Immature natural killer cell (primary cell): ENCODE measurements at regions not wholly inside any gene's neighbourhood (a gene's known extent, or its start where the extent isn't known, plus 50 kb on each side); places are given as distances from the start of the nearest gene placed in this dataset.

Source experiments
- DNase-seq, 3 donors: peaks; one replicate each; pipeline ENCODE4 v3.0.0; 2022; ENCODE audit warnings: mixed read lengths in 1 of 3
- H3K27ac Mint-ChIP-seq, 6 donors: one replicate each; pipeline ENCODE4 v1.8.0; 2020; ENCODE audit warnings: mixed read lengths in 6 of 6, mild to moderate bottlenecking in 5 of 6, inconsistent platforms in 4 of 6, moderate library complexity in 3 of 6
- H3K27me3 Mint-ChIP-seq, 3 donors: one replicate each; pipeline ENCODE4 v1.8.0; 2020 to 2021; ENCODE audit warnings: low read depth in 3 of 3, mild to moderate bottlenecking in 3 of 3, mixed read lengths in 3 of 3, moderate library complexity in 3 of 3, inconsistent platforms in 1 of 3
- H3K36me3 Mint-ChIP-seq, 3 donors: one replicate each; pipeline ENCODE4 v1.8.0; 2020; ENCODE audit warnings: mixed read lengths in 3 of 3, inconsistent platforms in 2 of 3, mild to moderate bottlenecking in 2 of 3
- H3K4me1 Mint-ChIP-seq, 2 donors: one replicate each; pipeline ENCODE4 v1.8.0; 2020; ENCODE audit warnings: inconsistent platforms in 2 of 2, mild to moderate bottlenecking in 2 of 2, mixed read lengths in 2 of 2, moderate library complexity in 1 of 2
- H3K4me3 Mint-ChIP-seq, 5 donors: one replicate each; pipeline ENCODE4 v1.8.0; 2020; ENCODE audit warnings: mild to moderate bottlenecking in 5 of 5, mixed read lengths in 5 of 5, inconsistent platforms in 3 of 5, moderate library complexity in 3 of 5
- H3K9me3 Mint-ChIP-seq, 6 donors: one replicate each; pipeline ENCODE4 v1.8.0; 2020; ENCODE audit warnings: mild to moderate bottlenecking in 6 of 6, mixed read lengths in 6 of 6, inconsistent platforms in 4 of 6, moderate library complexity in 3 of 6

DNA sequence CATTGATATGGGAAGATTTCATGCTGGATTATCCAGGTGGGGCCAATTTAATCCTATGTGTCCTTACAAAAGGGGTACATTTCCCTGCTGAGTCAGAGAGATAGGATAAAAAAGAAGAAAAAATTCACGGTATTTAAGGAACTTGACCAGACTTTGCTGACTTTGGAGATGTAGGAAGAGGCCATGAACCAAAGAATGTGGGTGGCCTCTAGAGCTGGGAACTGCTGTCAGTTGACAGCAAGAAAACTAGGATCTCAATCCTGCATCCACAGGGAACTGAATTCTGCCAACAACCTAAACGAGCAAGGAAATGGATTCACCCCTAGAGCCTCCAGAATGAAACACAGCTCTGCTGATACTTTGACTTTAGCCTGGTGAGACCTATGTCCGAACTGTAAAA lies 148.1 kb upstream of the SLC24A5 start:
- H3K4me1 Mint-ChIP-seq = no peaks in the 10 kb centered on the region
- no peak overlapping the region for H3K27ac Mint-ChIP-seq
- peaks cover 0 to under 1% (median 0%) of the 10 kb centered on the region in 6 donors for H3K9me3 Mint-ChIP-seq
- no peaks in the 10 kb centered on the region for H3K36me3 Mint-ChIP-seq
- no peak for DNase-seq
- H3K27me3 Mint-ChIP-seq = peaks cover 0 to 2% (median 0%) of the 10 kb centered on the region in 3 donors
- no peak overlapping the region for H3K4me3 Mint-ChIP-seq

DNA sequence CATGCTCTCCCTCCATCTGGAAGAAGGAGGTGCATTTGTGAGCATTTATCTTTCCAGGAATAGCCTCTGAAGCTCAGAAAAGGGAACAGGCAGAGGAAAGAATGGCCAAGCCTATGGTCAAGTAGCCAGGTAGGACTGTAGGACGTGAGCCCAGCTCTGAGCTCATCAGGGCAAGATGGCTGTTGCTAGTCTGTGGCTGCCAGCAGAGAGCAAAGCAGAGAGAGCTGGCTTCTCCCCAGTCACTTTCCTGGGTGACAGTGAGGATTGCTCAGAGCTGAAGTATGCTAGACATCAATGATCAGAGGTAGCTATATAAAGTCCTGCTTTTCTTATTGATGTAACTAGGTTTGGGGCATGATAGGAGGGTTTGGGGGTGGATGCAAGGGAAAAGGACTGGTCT lies 146.1 kb upstream of the SLC24A5 start:
- Mint-ChIP-seq H3K9me3 (peaks cover 0 to 6% (median 0%) of the 10 kb centered on the region in 6 donors), H3K4me1 (no peaks in the 10 kb centered on the region), H3K27ac (no peak overlapping the region), H3K27me3 (peaks cover 0 to 4% (median 1%) of the 10 kb centered on the region in 3 donors), H3K4me3 (no peak overlapping the region), H3K36me3 (no peaks in the 10 kb centered on the region)
- no peak for DNase-seq

DNA sequence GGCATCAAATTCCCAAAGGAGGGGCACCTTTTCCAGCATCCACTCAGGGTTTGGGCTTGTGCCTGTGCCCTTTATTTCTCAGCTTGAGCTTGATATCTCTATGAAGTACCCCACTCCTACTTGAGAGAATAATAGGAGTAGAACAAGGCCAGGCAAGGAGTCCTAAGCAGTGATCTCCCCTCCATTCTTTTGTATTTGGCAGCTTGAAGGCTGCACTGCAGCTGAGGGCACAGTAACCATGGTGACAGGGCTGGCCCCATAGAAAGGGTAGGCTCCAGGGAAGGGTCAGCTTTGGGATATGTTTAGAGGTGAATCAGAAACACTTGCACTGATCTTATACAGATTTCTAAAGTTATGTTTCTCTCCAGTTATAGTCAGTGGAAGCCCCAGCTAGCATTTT lies 145.4 kb upstream of the SLC24A5 start:
- no peak for DNase-seq
- Mint-ChIP-seq H3K27me3 (peaks cover 0 to 4% (median 1%) of the 10 kb centered on the region in 3 donors), H3K27ac (no peak overlapping the region), H3K9me3 (peaks cover 0 to 6% (median 0%) of the 10 kb centered on the region in 6 donors), H3K36me3 (no peaks in the 10 kb centered on the region), H3K4me1 (no peaks in the 10 kb centered on the region), H3K4me3 (no peak overlapping the region)

DNA sequence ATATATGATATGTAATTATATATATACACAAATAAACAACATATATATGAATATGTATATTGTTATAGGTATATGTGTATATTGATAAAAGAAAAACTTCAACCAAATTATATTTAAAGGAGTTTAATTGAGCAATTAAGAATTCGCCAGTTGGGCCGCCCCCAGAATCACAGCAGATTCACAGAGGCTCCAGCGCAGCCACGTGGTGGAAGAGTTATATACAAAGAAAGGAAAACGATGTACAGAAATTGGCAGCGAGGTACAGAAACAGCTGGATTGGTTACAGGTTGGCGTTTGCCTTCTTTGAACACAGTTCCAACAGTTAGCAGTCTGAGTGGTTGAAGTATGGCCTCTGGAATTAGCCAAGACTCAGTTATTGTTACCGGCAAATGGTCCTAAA lies 137.3 kb upstream of the SLC24A5 start:
- Mint-ChIP-seq H3K36me3 (no peaks in the 10 kb centered on the region), H3K9me3 (peaks cover 0 to 1% (median 0%) of the 10 kb centered on the region in 6 donors), H3K27ac (no peak overlapping the region), H3K27me3 (peaks cover 1 to 4% (median 2%) of the 10 kb centered on the region in 3 donors), H3K4me1 (peaks cover 4 to 10% of the 10 kb centered on the region in 2 donors), H3K4me3 (no peak overlapping the region)
- no peak for DNase-seq

DNA sequence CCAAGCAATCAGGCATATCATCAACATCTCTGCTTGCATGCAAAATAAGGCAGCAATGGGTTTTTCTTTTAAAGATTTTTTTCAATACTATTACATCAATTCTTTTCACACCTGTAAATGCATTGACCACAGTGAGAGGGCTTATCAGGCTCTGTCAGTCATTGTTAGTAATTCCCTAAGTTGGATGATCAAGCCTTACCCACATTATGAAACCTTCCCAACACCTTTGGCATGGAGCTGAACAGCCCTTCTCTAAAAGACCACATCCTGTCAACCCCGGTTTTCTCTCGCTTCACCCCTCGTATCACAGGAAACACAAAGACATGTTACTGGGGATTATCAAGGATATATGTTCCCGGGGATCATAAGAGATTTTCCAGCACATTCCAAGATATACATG lies 135.2 kb upstream of the SLC24A5 start:
- peaks cover 4 to 10% of the 10 kb centered on the region in 2 donors for H3K4me1 Mint-ChIP-seq
- no peaks in the 10 kb centered on the region for H3K9me3 Mint-ChIP-seq
- H3K4me3 Mint-ChIP-seq = no peak overlapping the region
- H3K27ac Mint-ChIP-seq = no peak overlapping the region
- DNase-seq = no peak
- peaks cover 0 to 4% (median 0%) of the 10 kb centered on the region in 3 donors for H3K27me3 Mint-ChIP-seq
- no peaks in the 10 kb centered on the region for H3K36me3 Mint-ChIP-seq

DNA sequence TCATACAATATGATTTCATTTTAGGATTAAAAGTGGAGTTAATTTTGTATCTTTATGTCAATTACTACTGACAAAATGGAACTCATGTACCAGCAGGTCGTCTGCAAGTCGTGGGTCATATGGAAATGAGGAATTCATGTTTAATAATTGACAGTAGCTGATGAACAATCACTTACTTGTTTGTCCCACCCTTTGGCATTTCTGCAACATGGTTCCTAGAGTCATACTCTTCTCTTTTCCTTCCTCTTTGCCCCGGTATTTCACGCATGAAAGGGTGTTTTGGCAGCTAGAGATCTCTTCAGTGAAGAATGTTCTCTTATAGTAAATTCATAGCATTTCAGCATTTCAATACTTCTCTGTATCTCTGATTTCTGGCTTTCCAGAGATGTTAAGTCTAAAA lies 133.3 kb upstream of the SLC24A5 start:
- Mint-ChIP-seq H3K4me3 (no peak overlapping the region), H3K9me3 (no peaks in the 10 kb centered on the region), H3K4me1 (peaks cover 4 to 10% of the 10 kb centered on the region in 2 donors), H3K27ac (no peak overlapping the region), H3K36me3 (no peaks in the 10 kb centered on the region), H3K27me3 (peaks cover 0 to 4% (median 0%) of the 10 kb centered on the region in 3 donors)
- DNase-seq = no peak

DNA sequence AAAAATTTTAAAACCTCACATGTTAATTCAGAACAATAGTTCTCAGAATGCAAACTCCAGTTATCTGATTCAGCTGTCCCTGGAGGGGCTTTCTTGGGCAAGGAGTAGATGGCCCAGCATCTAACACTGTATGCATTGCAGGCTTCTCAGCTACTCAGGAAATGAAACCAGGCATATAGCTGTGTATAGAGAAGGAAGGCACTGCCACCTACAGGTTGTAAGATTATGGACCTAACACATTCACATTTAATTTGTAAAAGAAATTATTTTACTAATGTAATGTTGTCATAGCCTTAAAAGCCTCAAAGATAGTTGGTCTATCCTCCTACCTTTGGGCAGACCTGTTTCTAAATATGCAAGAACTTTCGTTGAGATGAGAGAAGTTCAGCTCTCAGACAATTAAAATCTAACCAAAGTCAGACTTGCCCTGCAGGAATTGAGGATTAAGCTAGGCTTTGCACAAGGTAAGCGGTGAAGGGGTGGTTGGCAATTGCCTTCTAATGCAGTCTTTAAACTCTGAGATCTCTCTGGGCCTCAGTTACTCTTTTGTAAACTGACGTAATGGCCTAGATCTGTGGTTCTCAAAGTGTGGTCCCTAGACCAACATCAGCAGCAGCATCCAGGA lies 132.8 kb upstream of the SLC24A5 start:
- Mint-ChIP-seq H3K9me3 (no peaks in the 10 kb centered on the region), H3K4me3 (no peak overlapping the region), H3K4me1 (peaks cover 4 to 10% of the 10 kb centered on the region in 2 donors), H3K27ac (no peak overlapping the region), H3K27me3 (peaks cover 0 to 4% (median 0%) of the 10 kb centered on the region in 3 donors), H3K36me3 (no peaks in the 10 kb centered on the region)
- DNase-seq = peak; percentile 5 to 19 (median 6)

DNA sequence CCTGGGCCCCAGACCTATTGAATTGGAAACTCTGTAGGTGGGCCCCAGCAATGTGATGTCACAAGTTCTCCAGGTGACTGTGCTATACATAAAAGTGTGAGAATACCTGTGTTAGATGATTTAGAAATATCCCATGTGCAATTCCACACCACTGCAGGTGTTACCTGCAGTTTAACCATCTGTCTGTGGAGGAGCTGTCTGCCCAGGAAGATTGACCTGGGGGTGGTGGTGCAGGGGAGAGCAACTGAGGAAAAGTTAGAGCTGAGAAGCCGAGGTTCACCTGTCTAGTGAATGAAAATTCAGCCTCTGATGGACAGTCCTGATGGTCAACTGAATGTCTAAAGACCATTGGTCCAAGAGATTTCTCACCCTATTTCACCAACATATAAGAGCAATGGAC lies 132.2 kb upstream of the SLC24A5 start:
- peaks cover 4 to 10% of the 10 kb centered on the region in 2 donors for H3K4me1 Mint-ChIP-seq
- no peak overlapping the region for H3K27ac Mint-ChIP-seq
- no peaks in the 10 kb centered on the region for H3K36me3 Mint-ChIP-seq
- H3K27me3 Mint-ChIP-seq = peaks cover 0 to 3% (median 0%) of the 10 kb centered on the region in 3 donors
- no peaks in the 10 kb centered on the region for H3K9me3 Mint-ChIP-seq
- no peak overlapping the region for H3K4me3 Mint-ChIP-seq
- DNase-seq = no peak

DNA sequence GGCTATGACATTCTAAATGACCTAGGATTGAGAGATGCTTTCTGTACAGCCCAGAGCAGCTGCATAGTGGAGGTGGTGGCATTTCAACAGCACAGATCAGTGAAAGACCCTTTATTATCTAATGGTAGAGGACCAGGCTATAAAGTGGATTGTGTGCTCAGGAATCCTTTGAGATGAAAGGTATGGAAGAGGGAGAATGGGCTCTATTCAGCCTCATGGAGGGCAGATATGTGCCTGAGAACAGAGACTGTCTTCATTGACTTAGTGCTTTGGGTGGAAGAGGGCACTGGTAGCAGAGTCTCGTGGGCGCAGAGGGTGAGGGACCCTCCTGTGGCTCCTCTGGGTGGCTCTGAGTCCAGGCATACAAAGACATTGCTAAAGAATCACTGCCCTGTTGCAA lies 130.0 kb upstream of the SLC24A5 start:
- no peaks in the 10 kb centered on the region for H3K36me3 Mint-ChIP-seq
- no peaks in the 10 kb centered on the region for H3K9me3 Mint-ChIP-seq
- H3K27me3 Mint-ChIP-seq = peaks cover 0 to 3% (median 0%) of the 10 kb centered on the region in 3 donors
- no peak overlapping the region for H3K27ac Mint-ChIP-seq
- no peak overlapping the region for H3K4me3 Mint-ChIP-seq
- no peak for DNase-seq
- H3K4me1 Mint-ChIP-seq = peaks cover 2 to 3% of the 10 kb centered on the region in 2 donors

DNA sequence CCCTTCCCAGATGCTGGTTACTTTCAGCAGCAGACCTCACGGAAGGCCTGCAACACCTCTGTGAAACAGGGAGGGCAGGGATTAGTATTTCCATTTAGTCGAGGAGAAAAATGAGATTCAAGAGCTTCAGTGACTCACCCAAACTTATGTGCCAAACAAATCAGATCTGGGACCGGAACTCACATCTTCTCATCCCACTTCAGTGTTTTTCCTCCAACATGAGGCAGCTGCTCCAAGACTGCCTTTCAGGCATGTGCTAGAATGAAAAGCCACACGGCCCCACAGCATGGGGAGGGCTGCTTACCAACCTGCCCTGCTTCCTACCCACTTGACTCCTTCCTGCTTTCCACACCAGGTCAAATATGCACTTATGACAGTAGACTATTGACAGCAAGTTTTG lies 129.4 kb upstream of the SLC24A5 start:
- H3K27me3 Mint-ChIP-seq = peaks cover 0 to 3% (median 0%) of the 10 kb centered on the region in 3 donors
- no peak overlapping the region for H3K27ac Mint-ChIP-seq
- DNase-seq = no peak
- H3K4me3 Mint-ChIP-seq = no peak overlapping the region
- no peaks in the 10 kb centered on the region for H3K9me3 Mint-ChIP-seq
- no peaks in the 10 kb centered on the region for H3K36me3 Mint-ChIP-seq
- H3K4me1 Mint-ChIP-seq = no peaks in the 10 kb centered on the region

DNA sequence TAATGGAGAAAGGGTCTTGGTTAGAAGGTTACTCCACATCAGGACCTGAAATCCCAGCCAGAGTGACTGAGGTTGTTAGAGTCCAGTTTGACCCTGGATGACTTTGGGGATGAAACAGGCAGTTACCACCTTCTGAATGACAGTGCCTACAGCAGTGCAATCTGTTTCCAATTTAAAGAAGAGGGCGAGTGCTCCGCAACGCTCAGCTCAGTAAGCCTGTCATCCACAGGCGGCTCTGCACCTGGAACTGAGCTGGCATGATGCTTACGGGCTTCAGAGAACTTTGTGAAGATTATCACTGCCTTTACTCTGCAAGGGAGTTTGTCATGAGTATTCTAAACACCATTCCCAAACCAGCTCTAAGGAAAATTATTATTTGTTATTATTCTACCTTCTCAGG lies 127.7 kb upstream of the SLC24A5 start:
- Mint-ChIP-seq H3K27me3 (no peaks in the 10 kb centered on the region), H3K4me3 (no peak overlapping the region), H3K4me1 (no peaks in the 10 kb centered on the region), H3K27ac (no peak overlapping the region), H3K9me3 (peaks cover 0 to 3% (median 0%) of the 10 kb centered on the region in 6 donors), H3K36me3 (no peaks in the 10 kb centered on the region)
- no peak for DNase-seq

DNA sequence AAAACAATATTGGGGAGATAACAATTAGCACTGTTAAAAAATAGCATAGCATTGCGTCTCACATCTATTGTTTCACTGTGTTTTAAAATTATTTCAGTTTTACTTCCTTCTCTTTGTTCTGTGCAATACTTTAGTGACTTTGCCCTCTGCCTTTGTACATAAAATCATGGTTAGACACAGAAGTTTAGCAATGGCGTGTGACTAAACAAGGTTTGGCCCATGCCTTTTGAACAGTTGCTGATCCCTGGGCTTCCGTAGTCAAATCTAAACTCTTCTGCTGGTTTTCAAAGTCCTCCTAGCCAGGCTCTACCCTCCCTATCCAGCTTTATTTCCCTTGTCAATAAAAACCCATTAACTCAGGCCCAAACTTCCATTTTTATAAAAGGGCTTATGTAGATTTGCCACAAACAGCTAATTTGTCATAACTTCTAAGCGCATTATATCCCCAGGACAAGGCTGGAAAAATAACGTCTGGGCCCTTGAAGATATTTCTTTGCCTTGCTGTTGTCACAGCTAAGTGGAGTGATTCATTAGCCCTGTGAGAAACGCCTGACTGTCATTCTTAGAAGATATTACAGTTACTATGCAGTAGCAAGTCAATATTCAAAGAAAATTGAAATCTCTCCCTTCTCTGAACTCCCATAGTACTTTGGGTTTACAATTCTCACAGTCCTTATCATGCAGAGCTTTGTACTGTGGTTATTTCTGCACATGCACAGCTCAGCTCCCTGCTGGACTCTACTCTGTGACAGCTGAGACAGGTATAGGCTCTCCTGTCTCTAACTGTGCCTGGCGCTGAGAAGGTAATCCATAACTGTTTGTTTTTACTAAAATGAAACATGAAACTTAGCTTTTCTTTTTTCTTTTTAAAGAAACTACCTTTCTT lies 123.4 kb upstream of the SLC24A5 start:
- Mint-ChIP-seq H3K4me3 (no peak overlapping the region), H3K36me3 (no peaks in the 10 kb centered on the region), H3K4me1 (no peaks in the 10 kb centered on the region), H3K27ac (no peak overlapping the region), H3K9me3 (peaks cover 0 to 6% (median 0%) of the 10 kb centered on the region in 6 donors), H3K27me3 (no peaks in the 10 kb centered on the region)
- DNase-seq = no peak

DNA sequence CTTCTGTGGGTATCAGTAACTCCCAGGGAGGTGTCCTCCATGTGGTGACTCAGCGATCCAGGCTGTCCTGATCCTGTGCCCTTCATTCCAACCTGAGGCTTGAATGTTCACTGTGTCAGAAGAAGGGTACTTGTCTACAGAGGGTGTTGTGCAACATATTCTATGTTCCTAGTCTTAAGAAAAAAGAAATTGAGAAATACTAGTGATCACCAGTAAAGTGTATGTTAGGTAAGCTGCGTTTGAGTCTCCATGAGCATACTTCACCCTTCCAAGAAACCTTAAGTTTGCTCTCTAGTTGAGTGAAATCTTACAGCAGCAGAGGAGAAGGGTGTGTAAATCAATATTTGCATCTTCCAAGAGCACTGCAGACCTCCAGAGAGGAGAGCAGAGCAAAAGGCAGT lies 122.2 kb upstream of the SLC24A5 start:
- Mint-ChIP-seq H3K4me3 (no peak overlapping the region), H3K27me3 (no peaks in the 10 kb centered on the region), H3K4me1 (no peaks in the 10 kb centered on the region), H3K36me3 (no peaks in the 10 kb centered on the region), H3K27ac (no peak overlapping the region), H3K9me3 (peaks cover 0 to 6% (median 0%) of the 10 kb centered on the region in 6 donors)
- no peak for DNase-seq

DNA sequence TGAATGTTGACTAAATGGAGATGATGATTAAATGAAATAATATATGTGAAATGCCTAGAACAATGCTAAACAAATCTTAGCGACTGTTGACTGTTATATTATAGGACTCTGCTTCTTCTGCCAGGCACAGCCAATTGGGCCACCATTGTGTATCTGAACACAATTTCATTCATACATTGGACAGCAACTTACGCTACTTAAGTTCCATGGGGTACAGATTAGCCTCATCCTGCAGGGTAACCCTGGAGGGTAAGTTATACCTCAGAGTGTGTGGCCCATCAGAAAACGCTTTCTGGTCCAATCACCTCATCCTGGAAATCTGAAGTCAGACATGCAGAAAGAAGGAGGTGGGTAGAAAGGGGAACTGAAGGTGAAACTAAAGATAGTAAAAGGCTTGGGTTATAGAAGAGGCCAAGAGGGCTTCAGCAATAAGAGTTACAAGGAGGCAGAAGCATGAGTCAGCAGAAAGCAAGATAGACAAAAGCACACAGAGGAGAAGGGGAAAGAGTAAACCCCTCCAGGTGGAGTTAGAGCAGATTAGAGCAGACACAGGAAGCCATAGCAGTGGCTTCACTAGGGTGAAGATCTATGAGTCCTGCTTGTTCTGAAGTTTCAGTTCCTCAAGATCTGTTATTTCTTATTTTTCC lies 119.3 kb upstream of the SLC24A5 start:
- Mint-ChIP-seq H3K4me1 (no peaks in the 10 kb centered on the region), H3K36me3 (no peaks in the 10 kb centered on the region), H3K4me3 (no peak overlapping the region), H3K27me3 (peaks cover 0 to 2% (median 2%) of the 10 kb centered on the region in 3 donors), H3K9me3 (peaks cover 0 to 8% (median 0%) of the 10 kb centered on the region in 6 donors), H3K27ac (no peak overlapping the region)
- no peak for DNase-seq
